ENCODE measurements at regions not wholly inside any gene's neighbourhood (a gene's known extent, or its start where the extent isn't known, plus 50 kb on each side); places are given as distances from the start of the nearest gene placed in this dataset.

DNA sequence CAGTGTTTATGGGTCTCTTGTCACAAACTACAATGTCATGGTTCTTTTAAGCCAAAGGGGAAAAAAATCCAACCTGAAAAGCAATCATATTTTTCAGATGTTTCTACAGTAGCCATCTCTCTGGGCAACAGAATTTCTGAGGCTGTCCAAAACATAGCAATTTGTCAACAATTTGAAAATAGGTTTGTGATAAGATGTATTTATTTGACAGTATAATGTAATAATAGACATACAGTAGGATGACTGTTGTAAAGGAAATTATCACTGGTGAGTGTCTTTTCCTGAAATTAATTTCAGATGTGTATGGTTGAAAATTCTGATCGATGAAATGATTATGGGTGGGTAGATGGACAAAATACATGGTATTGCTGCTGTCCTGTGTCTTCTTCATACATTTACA, 1230.1 kb upstream of the CDH2 start:
- no peak for TF ChIP-seq KDM1A (IDR thresholded peaks at IDR 0.05; ENCODE audit: low read depth)
- no peak for TF ChIP-seq SMC3 (IDR thresholded peaks at IDR 0.05)
- TF ChIP-seq, protein P1, sequence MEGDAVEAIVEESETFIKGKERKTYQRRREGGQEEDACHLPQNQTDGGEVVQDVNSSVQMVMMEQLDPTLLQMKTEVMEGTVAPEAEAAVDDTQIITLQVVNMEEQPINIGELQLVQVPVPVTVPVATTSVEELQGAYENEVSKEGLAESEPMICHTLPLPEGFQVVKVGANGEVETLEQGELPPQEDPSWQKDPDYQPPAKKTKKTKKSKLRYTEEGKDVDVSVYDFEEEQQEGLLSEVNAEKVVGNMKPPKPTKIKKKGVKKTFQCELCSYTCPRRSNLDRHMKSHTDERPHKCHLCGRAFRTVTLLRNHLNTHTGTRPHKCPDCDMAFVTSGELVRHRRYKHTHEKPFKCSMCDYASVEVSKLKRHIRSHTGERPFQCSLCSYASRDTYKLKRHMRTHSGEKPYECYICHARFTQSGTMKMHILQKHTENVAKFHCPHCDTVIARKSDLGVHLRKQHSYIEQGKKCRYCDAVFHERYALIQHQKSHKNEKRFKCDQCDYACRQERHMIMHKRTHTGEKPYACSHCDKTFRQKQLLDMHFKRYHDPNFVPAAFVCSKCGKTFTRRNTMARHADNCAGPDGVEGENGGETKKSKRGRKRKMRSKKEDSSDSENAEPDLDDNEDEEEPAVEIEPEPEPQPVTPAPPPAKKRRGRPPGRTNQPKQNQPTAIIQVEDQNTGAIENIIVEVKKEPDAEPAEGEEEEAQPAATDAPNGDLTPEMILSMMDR (IDR thresholded peaks at IDR 0.05) = no peak
- TF ChIP-seq, protein P2, sequence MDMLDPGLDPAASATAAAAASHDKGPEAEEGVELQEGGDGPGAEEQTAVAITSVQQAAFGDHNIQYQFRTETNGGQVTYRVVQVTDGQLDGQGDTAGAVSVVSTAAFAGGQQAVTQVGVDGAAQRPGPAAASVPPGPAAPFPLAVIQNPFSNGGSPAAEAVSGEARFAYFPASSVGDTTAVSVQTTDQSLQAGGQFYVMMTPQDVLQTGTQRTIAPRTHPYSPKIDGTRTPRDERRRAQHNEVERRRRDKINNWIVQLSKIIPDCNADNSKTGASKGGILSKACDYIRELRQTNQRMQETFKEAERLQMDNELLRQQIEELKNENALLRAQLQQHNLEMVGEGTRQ (IDR thresholded peaks at IDR 0.05) = no peak
- TF ChIP-seq, protein P3, sequence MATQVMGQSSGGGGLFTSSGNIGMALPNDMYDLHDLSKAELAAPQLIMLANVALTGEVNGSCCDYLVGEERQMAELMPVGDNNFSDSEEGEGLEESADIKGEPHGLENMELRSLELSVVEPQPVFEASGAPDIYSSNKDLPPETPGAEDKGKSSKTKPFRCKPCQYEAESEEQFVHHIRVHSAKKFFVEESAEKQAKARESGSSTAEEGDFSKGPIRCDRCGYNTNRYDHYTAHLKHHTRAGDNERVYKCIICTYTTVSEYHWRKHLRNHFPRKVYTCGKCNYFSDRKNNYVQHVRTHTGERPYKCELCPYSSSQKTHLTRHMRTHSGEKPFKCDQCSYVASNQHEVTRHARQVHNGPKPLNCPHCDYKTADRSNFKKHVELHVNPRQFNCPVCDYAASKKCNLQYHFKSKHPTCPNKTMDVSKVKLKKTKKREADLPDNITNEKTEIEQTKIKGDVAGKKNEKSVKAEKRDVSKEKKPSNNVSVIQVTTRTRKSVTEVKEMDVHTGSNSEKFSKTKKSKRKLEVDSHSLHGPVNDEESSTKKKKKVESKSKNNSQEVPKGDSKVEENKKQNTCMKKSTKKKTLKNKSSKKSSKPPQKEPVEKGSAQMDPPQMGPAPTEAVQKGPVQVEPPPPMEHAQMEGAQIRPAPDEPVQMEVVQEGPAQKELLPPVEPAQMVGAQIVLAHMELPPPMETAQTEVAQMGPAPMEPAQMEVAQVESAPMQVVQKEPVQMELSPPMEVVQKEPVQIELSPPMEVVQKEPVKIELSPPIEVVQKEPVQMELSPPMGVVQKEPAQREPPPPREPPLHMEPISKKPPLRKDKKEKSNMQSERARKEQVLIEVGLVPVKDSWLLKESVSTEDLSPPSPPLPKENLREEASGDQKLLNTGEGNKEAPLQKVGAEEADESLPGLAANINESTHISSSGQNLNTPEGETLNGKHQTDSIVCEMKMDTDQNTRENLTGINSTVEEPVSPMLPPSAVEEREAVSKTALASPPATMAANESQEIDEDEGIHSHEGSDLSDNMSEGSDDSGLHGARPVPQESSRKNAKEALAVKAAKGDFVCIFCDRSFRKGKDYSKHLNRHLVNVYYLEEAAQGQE (IDR thresholded peaks at IDR 0.05) = no peak
- no peak for TF ChIP-seq POLR2A (IDR thresholded peaks at IDR 0.05; ENCODE audit: low read length)
- TF ChIP-seq, protein P4, sequence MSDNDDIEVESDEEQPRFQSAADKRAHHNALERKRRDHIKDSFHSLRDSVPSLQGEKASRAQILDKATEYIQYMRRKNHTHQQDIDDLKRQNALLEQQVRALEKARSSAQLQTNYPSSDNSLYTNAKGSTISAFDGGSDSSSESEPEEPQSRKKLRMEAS (IDR thresholded peaks at IDR 0.05) = no peak
- TF ChIP-seq KDM5A (IDR thresholded peaks at IDR 0.05) = no peak
- TF ChIP-seq RFX5 (IDR thresholded peaks at IDR 0.05) = no peak
- TF ChIP-seq NR3C1 (IDR thresholded peaks at IDR 0.05) = no peak
- no peak for TF ChIP-seq FOXS1 (CRISPR knock-in tag; IDR thresholded peaks at IDR 0.05)
- TF ChIP-seq GATA3 (IDR thresholded peaks at IDR 0.05; ENCODE audit: borderline replicate concordance) = no peak
- TF ChIP-seq CEBPB (IDR thresholded peaks at IDR 0.05) = no peak
- TF ChIP-seq ESRRA (IDR thresholded peaks at IDR 0.05; ENCODE audit: borderline replicate concordance, low read length) = no peak
